ENCODE measurements at regions not wholly inside any gene's neighbourhood (a gene's known extent, or its start where the extent isn't known, plus 50 kb on each side); places are given as distances from the start of the nearest gene placed in this dataset.

GRCh38 chr5:94024620-94025019, 283.2 kb upstream of the POU5F2 start:
- no peak overlapping the region for H3K4me2 ChIP-seq (ENCODE audit: low read length)
- POLR2A ChIA-PET, result no interaction called here
- no peak for DNase-seq (ENCODE audit: low spot score)
- no peak overlapping the region for H3K27ac ChIP-seq (ENCODE audit: low read depth, low read length, poor library complexity, severe bottlenecking)
- no peaks in the 10 kb centered on the region for H3K36me3 ChIP-seq (ENCODE audit: insufficient read depth, low read length)
- BruUV-seq (replicated peaks), result no TSS peak
- H2AFZ ChIP-seq (ENCODE audit: low read length), result no peak overlapping the region
- no peaks in the 10 kb centered on the region for H3K4me1 ChIP-seq (ENCODE audit: insufficient read depth, low read length, poor library complexity, severe bottlenecking)
- intact Hi-C loops (cut with micrococcal nuclease; ENCODE audit: unreplicated experiment), result no loop called here
- no peaks in the 10 kb centered on the region for H3K9me2 ChIP-seq (ENCODE audit: insufficient read depth, low read length)
- H3K4me3 ChIP-seq (ENCODE audit: low read depth, low read length, poor library complexity, severe bottlenecking), result no peak overlapping the region
- H3K79me2 ChIP-seq (ENCODE audit: insufficient read depth, low read depth, low read length), result no peaks in the 10 kb centered on the region
- H4K20me1 ChIP-seq (ENCODE audit: insufficient read depth, low read length), result no peaks in the 10 kb centered on the region
- no peak for TF ChIP-seq EZH2phosphoT487 (IDR thresholded peaks at IDR 0.05; ENCODE audit: borderline replicate concordance, low read depth, low read length)
- TF ChIP-seq CTCF (conservative IDR thresholded peaks at IDR 0.05; ENCODE audit: low read length), result no peak
- no peaks in the 10 kb centered on the region for H3K9me3 ChIP-seq (ENCODE audit: low read length)
- CTCF ChIA-PET (ENCODE audit: unreplicated experiment), result interaction anchor here (0.5 kb wide), 1 partner anchor 163 kb away, joined by 3 read pairs; no protein-coding TSS in a partner anchor

GRCh38 chr5:94024101-94024500, 282.7 kb upstream of the POU5F2 start:
- POLR2A ChIA-PET, result interaction anchor here (0.6 kb wide), 1 partner anchor 232 kb away, joined by 3 read pairs; no protein-coding TSS in a partner anchor
- no peaks in the 10 kb centered on the region for H3K9me2 ChIP-seq (ENCODE audit: insufficient read depth, low read length)

More at GRCh38 chr5:94024101-94024500, 282.7 kb upstream of the POU5F2 start:
- no peaks in the 10 kb centered on the region for H3K79me2 ChIP-seq (ENCODE audit: insufficient read depth, low read depth, low read length)
- BruUV-seq (replicated peaks), result no TSS peak
- no peak overlapping the region for H3K27ac ChIP-seq (ENCODE audit: low read depth, low read length, poor library complexity, severe bottlenecking)
- no peak overlapping the region for H3K4me3 ChIP-seq (ENCODE audit: low read depth, low read length, poor library complexity, severe bottlenecking)
- CTCF ChIA-PET (ENCODE audit: unreplicated experiment), result no interaction called here
- intact Hi-C loops (cut with micrococcal nuclease; ENCODE audit: unreplicated experiment), result no loop called here
- no peak for DNase-seq (ENCODE audit: low spot score)
- no peaks in the 10 kb centered on the region for H3K36me3 ChIP-seq (ENCODE audit: insufficient read depth, low read length)
- TF ChIP-seq CTCF (conservative IDR thresholded peaks at IDR 0.05; ENCODE audit: low read length) (no peak), EZH2phosphoT487 (IDR thresholded peaks at IDR 0.05; ENCODE audit: borderline replicate concordance, low read depth, low read length) (no peak)
- H4K20me1 ChIP-seq (ENCODE audit: insufficient read depth, low read length), result no peaks in the 10 kb centered on the region
- no peaks in the 10 kb centered on the region for H3K4me1 ChIP-seq (ENCODE audit: insufficient read depth, low read length, poor library complexity, severe bottlenecking)
- H3K9me3 ChIP-seq (ENCODE audit: low read length), result no peaks in the 10 kb centered on the region
- H3K4me2 ChIP-seq (ENCODE audit: low read length), result no peak overlapping the region
- no peak overlapping the region for H2AFZ ChIP-seq (ENCODE audit: low read length)
